ENCODE measurements at regions not wholly inside any gene's neighbourhood (a gene's known extent, or its start where the extent isn't known, plus 50 kb on each side); places are given as distances from the start of the nearest gene placed in this dataset.

DNA sequence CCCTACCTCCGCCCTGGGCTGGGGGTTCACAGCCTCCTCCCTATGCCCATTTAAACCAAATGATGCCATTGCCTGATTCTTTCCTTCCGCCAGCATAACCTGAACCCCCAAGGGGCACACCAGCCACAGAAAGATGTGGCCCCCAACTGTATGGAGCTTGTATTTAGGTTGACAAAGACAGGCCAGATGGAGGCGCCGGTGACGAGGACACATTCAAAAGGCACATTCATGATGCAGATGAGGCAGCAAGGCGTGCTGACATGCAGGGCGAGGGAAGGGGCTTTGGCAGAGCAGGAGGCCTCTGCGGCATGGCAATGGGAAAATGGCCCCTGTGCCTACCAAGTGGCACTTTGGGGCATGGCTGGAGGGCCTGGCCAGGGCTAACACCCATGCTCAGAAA is 112.2 kb downstream of the RFLNA start:
- H3K36me3 ChIP-seq (ENCODE audit: insufficient read depth, low read length), result no peaks in the 10 kb centered on the region
- H2AFZ ChIP-seq (ENCODE audit: low read length, unreplicated experiment), result no peak overlapping the region
- H3K27ac ChIP-seq (ENCODE audit: low read depth, low read length), result no peak overlapping the region
- peaks cover 35% of the 10 kb centered on the region for H3K4me1 ChIP-seq (ENCODE audit: control insufficient read depth, insufficient read depth, low read length, unreplicated experiment)
- H3K4me3 ChIP-seq (ENCODE audit: low read depth, low read length), result no peak overlapping the region
- H3K79me2 ChIP-seq (ENCODE audit: control insufficient read depth, insufficient read depth, low read length, unreplicated experiment), result peaks cover 11% of the 10 kb centered on the region
- H3K27me3 ChIP-seq (ENCODE audit: insufficient read depth, low read length), result no peaks in the 10 kb centered on the region

DNA sequence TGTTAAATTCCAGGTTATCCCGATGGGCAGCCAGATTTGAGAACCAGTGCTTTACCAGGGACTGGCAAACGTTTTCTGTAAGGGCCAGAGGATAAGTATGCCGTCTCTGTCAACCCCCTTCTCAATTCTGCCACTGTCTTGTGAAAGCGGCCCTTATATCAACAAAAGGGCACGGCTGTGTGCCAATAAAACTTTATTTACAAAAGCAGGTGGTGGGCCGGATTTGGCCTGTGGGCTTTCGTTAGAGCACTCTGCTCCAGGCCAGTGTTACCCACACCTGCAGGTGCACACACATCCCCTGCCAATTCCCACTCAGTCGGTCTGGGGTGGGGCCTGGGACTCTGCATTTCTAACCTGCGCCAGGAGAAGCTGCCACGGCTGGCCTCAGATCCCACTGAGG is 111.2 kb downstream of the RFLNA start:
- Histone ChIP-seq H3K4me3 (ENCODE audit: low read depth, low read length) (no peak overlapping the region), H3K79me2 (ENCODE audit: control insufficient read depth, insufficient read depth, low read length, unreplicated experiment) (peaks cover 11% of the 10 kb centered on the region), H3K27ac (ENCODE audit: low read depth, low read length) (no peak overlapping the region), H2AFZ (ENCODE audit: low read length, unreplicated experiment) (no peak overlapping the region), H3K36me3 (ENCODE audit: insufficient read depth, low read length) (no peaks in the 10 kb centered on the region), H3K27me3 (ENCODE audit: insufficient read depth, low read length) (no peaks in the 10 kb centered on the region), H3K4me1 (ENCODE audit: control insufficient read depth, insufficient read depth, low read length, unreplicated experiment) (peaks cover 24% of the 10 kb centered on the region)

DNA sequence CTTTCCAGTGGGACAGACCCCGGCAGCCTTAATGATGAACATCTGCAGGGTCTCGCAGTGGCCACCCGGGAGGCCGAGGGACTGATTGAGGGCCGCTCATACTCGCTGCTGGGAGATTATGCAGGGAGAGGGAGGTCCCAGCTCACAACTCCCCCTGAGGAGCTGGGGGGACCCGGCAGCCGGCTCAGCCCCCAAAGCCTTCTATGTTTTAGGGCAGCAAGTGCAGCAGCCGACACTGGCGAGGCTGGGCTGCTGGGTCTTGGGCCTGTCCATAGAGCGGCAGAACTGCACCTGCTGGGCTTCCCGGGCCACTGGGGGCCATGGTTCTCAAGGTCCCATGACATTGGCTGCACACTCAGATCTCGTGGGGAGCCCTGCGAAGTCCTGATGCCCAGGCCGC is 110.7 kb downstream of the RFLNA start:
- no peaks in the 10 kb centered on the region for H3K27me3 ChIP-seq (ENCODE audit: insufficient read depth, low read length)
- H3K79me2 ChIP-seq (ENCODE audit: control insufficient read depth, insufficient read depth, low read length, unreplicated experiment), result peaks cover 9% of the 10 kb centered on the region
- no peak overlapping the region for H3K27ac ChIP-seq (ENCODE audit: low read depth, low read length)
- H2AFZ ChIP-seq (ENCODE audit: low read length, unreplicated experiment), result no peak overlapping the region
- peaks cover 20% of the 10 kb centered on the region for H3K4me1 ChIP-seq (ENCODE audit: control insufficient read depth, insufficient read depth, low read length, unreplicated experiment)
- no peaks in the 10 kb centered on the region for H3K36me3 ChIP-seq (ENCODE audit: insufficient read depth, low read length)
- H3K4me3 ChIP-seq (ENCODE audit: low read depth, low read length), result no peak overlapping the region

DNA sequence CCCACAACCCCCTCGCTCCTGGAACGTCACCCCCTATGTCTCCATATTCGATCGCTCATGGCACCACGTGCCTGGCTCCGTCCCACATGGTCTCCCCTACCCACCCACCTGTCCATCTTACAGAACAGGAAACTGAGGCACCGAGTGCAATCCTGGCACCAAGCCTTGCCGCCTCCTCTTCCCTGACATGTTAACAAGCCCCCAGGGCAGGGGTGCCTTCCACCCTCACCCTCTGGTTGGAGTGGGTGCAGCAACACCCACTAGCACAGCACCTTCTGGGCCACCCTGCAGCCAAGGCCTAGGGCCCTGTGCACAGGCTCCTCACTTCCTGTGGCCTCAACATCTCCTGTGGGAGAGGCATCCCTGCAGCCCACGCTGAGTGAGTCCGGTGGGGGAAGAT is 110.3 kb downstream of the RFLNA start:
- no peaks in the 10 kb centered on the region for H3K27me3 ChIP-seq (ENCODE audit: insufficient read depth, low read length)
- H3K36me3 ChIP-seq (ENCODE audit: insufficient read depth, low read length), result no peaks in the 10 kb centered on the region
- peaks cover 5% of the 10 kb centered on the region for H3K79me2 ChIP-seq (ENCODE audit: control insufficient read depth, insufficient read depth, low read length, unreplicated experiment)
- H2AFZ ChIP-seq (ENCODE audit: low read length, unreplicated experiment), result no peak overlapping the region
- no peak overlapping the region for H3K27ac ChIP-seq (ENCODE audit: low read depth, low read length)
- peaks cover 15% of the 10 kb centered on the region for H3K4me1 ChIP-seq (ENCODE audit: control insufficient read depth, insufficient read depth, low read length, unreplicated experiment)
- H3K4me3 ChIP-seq (ENCODE audit: low read depth, low read length), result no peak overlapping the region

DNA sequence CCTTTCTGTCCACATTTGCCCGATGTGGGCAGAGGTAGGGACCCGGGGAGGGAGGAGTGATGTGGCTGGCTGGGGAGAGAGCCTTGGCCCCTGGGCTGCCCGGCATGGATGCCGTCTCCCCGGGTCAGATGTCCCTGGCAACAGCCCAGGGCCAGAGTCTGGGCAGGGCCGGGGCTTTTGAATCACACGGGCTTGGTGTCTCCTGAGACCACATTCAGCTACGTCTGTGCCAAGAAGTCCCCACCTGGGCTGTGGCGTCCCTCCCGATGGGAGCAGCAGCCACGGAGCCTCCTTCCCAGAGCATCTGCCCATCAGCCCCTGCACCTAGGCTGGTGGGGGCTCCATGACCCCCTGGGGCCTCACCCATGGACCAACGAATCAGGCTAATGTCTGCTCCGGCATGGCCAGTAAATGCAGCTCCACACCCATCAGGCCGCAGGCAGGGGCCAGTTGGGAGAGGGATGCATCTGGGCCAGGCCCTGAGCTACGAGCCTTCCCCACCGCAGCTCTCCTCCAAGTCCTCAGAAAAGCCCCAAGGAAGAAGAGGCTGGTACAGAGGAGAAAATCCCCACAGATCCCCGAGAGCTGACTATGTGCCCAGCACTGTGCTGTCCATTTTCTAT is 109.4 kb downstream of the RFLNA start:
- H3K4me1 ChIP-seq (ENCODE audit: control insufficient read depth, insufficient read depth, low read length, unreplicated experiment), result peaks cover 14% of the 10 kb centered on the region
- no peaks in the 10 kb centered on the region for H3K27me3 ChIP-seq (ENCODE audit: insufficient read depth, low read length)
- H3K36me3 ChIP-seq (ENCODE audit: insufficient read depth, low read length), result no peaks in the 10 kb centered on the region
- H3K79me2 ChIP-seq (ENCODE audit: control insufficient read depth, insufficient read depth, low read length, unreplicated experiment), result peaks cover 3% of the 10 kb centered on the region
- H3K4me3 ChIP-seq (ENCODE audit: low read depth, low read length), result no peak overlapping the region
- H3K27ac ChIP-seq (ENCODE audit: low read depth, low read length), result no peak overlapping the region
- H2AFZ ChIP-seq (ENCODE audit: low read length, unreplicated experiment), result no peak overlapping the region

DNA sequence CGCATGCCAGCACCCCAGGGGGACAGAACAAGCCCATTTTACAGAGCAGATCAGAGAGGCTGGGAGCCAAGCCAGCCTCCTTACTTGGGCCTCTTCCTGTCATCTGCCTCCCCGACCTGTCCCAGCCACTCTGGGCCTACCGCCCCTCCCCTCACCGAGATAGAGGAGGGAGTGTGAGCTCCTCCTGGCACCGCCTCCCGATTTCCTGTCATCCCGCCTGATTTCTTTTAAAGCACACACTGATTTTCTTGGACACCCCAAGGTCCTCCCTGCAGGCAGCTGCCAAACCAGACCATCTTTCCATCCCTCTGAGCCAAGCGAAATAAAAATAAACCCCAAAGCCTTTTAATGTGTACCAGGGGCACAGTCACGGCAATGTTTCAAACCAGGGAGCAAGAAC is 108.4 kb downstream of the RFLNA start:
- H3K36me3 ChIP-seq (ENCODE audit: insufficient read depth, low read length), result no peaks in the 10 kb centered on the region
- H2AFZ ChIP-seq (ENCODE audit: low read length, unreplicated experiment), result no peak overlapping the region
- no peak overlapping the region for H3K27ac ChIP-seq (ENCODE audit: low read depth, low read length)

DNA sequence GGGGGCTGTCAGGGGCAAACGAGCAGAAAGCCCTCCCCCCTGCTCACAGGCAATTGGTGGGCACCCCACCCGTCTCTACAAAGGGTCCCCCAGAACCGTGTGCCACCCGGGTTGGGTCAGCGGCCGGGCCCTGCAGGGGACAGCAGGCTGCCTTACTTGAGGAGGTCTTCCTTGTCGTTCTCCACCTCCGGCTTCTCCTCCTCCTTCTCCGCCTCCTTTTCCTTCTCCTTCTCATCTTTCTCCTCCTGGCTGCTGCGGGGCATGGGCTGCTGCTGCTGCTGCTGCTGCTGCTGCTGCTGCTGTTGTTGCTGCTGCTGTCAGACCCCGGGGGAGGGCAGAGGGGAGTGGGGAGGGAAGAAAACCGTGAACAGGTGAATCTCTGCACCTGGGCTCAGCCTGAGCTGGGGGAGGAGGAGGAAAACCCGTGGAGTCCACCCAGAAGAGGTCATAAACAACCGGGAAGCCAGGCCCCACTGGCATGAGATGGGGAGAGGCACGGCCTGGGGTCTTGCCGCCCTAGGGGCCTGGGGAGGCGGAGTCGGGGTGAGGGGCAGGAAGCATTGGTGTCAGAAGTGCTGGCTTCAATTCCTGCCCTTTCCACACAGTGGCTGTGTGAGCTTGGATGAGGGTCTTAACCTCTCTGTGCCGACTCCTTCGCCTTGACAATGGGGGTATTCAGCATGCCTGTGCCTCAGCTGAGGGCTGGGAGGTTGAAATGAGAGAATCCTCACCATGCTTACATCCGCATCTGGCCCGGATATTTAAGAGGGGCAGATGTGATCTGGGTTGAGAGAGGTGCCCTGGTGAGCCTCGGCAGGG is 107.6 kb downstream of the RFLNA start:
- Histone ChIP-seq H2AFZ (ENCODE audit: low read length, unreplicated experiment) (no peak overlapping the region), H3K4me1 (ENCODE audit: control insufficient read depth, insufficient read depth, low read length, unreplicated experiment) (peaks cover 14% of the 10 kb centered on the region), H3K4me3 (ENCODE audit: low read depth, low read length) (no peak overlapping the region), H3K79me2 (ENCODE audit: control insufficient read depth, insufficient read depth, low read length, unreplicated experiment) (peaks cover 3% of the 10 kb centered on the region), H3K27ac (ENCODE audit: low read depth, low read length) (no peak overlapping the region), H3K36me3 (ENCODE audit: insufficient read depth, low read length) (no peaks in the 10 kb centered on the region), H3K27me3 (ENCODE audit: insufficient read depth, low read length) (no peaks in the 10 kb centered on the region)

More for the DNA sequence above, 108.4 kb downstream of the RFLNA start:
- Histone ChIP-seq H3K27me3 (ENCODE audit: insufficient read depth, low read length) (no peaks in the 10 kb centered on the region), H3K4me1 (ENCODE audit: control insufficient read depth, insufficient read depth, low read length, unreplicated experiment) (peaks cover 14% of the 10 kb centered on the region), H3K79me2 (ENCODE audit: control insufficient read depth, insufficient read depth, low read length, unreplicated experiment) (peaks cover 3% of the 10 kb centered on the region), H3K4me3 (ENCODE audit: low read depth, low read length) (no peak overlapping the region)

DNA sequence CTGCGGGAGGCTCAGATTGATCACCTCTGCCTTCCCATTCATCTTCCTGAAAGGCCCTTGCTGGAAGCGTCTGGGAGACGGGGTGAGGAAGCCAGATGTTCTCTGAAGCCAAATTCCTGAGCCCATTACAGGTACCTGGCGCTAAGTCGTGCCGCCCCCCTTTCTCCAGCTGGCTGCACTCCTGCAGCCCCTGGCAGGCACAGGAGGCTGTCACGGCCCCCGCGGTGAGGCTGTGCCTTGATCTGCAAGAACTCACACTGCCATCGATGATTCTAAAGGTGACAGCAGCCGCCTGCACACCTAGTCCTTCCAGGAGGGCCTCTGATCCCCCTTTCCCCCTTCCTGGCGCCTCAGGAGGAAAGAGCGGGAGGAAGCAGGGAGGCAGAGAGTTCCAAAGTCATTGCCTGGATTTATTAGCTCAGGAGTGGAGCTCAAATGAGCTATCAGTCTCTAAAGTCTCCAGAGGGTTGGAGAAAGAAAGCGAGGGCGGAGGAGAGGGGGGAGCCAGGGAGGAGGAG is 106.9 kb downstream of the RFLNA start:
- H3K27ac ChIP-seq (ENCODE audit: low read depth, low read length), result no peak overlapping the region
- H3K27me3 ChIP-seq (ENCODE audit: insufficient read depth, low read length), result no peaks in the 10 kb centered on the region
- no peaks in the 10 kb centered on the region for H3K36me3 ChIP-seq (ENCODE audit: insufficient read depth, low read length)
- H3K4me1 ChIP-seq (ENCODE audit: control insufficient read depth, insufficient read depth, low read length, unreplicated experiment), result peaks cover 14% of the 10 kb centered on the region
- no peak overlapping the region for H2AFZ ChIP-seq (ENCODE audit: low read length, unreplicated experiment)
- H3K4me3 ChIP-seq (ENCODE audit: low read depth, low read length), result no peak overlapping the region
- H3K79me2 ChIP-seq (ENCODE audit: control insufficient read depth, insufficient read depth, low read length, unreplicated experiment), result peaks cover 3% of the 10 kb centered on the region

DNA sequence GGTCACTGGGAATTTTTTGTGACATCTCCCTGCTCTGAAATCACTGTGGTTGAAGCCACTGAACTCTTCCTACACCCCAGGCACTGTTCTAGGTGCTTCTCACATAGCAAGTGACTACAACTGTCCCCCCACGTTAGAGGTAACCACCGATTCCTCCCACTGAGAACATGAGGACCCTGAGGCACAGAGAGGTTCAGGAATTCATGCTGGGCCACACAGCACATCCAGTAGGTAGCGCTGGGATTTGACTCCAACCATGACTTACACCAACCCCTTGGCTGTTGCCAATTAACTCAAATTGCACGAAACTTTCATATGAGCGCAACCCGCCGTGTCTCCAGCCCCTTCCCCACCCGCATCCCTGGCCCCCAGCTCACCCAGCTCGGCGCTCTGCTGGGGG is 105.2 kb downstream of the RFLNA start:
- H3K4me3 ChIP-seq (ENCODE audit: low read depth, low read length), result no peak overlapping the region
- H3K79me2 ChIP-seq (ENCODE audit: control insufficient read depth, insufficient read depth, low read length, unreplicated experiment), result peaks cover 3% of the 10 kb centered on the region
- peaks cover 21% of the 10 kb centered on the region for H3K4me1 ChIP-seq (ENCODE audit: control insufficient read depth, insufficient read depth, low read length, unreplicated experiment)
- H2AFZ ChIP-seq (ENCODE audit: low read length, unreplicated experiment), result no peak overlapping the region
- no peaks in the 10 kb centered on the region for H3K27me3 ChIP-seq (ENCODE audit: insufficient read depth, low read length)
- no peaks in the 10 kb centered on the region for H3K36me3 ChIP-seq (ENCODE audit: insufficient read depth, low read length)
- no peak overlapping the region for H3K27ac ChIP-seq (ENCODE audit: low read depth, low read length)

DNA sequence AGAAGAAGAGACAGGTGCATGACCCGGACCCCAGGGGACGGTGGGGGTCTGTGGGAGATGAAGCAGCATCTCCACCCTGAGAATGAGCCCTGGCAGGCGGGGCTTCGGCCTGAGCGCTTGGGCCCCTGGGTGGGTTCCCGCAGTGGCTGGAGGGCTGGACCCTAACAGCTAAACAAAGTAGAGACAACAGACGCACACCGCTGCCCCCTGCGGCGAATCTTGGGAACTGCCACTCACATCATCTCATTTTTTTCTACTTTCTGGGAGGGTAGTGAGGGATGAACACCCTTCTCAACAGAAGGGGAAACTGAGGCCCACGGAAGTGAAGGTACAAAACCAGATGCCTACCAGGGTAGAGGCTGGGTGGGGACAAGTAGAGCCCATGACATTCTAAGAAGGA is 104.7 kb downstream of the RFLNA start:
- Histone ChIP-seq H2AFZ (ENCODE audit: low read length, unreplicated experiment) (no peak overlapping the region), H3K27me3 (ENCODE audit: insufficient read depth, low read length) (no peaks in the 10 kb centered on the region), H3K4me3 (ENCODE audit: low read depth, low read length) (no peak overlapping the region), H3K79me2 (ENCODE audit: control insufficient read depth, insufficient read depth, low read length, unreplicated experiment) (no peaks in the 10 kb centered on the region), H3K4me1 (ENCODE audit: control insufficient read depth, insufficient read depth, low read length, unreplicated experiment) (peaks cover 18% of the 10 kb centered on the region), H3K27ac (ENCODE audit: low read depth, low read length) (no peak overlapping the region), H3K36me3 (ENCODE audit: insufficient read depth, low read length) (no peaks in the 10 kb centered on the region)
